A673 (cell line): ENCODE measurements at regions not wholly inside any gene's neighbourhood (a gene's known extent, or its start where the extent isn't known, plus 50 kb on each side); places are given as distances from the start of the nearest gene placed in this dataset.

ENCODE experiments used
- BruUV-seq: library from RNA; stranded (reverse); fragments of 400-500 nt; replicated peaks from 2 replicates; lab custom pipeline; 2021; lab: Mats Ljungman, UMichigan
- CTCF ChIA-PET: fragments of 300-600 bp; sonication (Branson Sonifier 250); formaldehyde crosslinking; loops from one replicate; lab custom pipeline; 2022; ENCODE audit warnings: antibody characterized with exemption; lab: Charles Lee
- POLR2A ChIA-PET: fragments of 300-600 bp; sonication (Branson Sonifier 250); formaldehyde crosslinking; loops from one replicate; lab custom pipeline; 2022; ENCODE audit warnings: antibody characterized with exemption; ENCODE audit not compliant: low non-redundant PET; lab: Charles Lee
- DNase-seq: peaks from one replicate; pipeline ENCODE4 v3.0.0-alpha.2; 2015; ENCODE audit warnings: low spot score
- H3K27ac ChIP-seq: fragments of 200-600 bp; sonication (generic); 2 replicates; pipeline ENCODE4 v1.5.1; 2016; ENCODE audit warnings: mixed run types, low read depth, mild to moderate bottlenecking, mixed read lengths, antibody characterized with exemption, low read length; ENCODE audit not compliant: poor library complexity, severe bottlenecking
- H3K27me3 ChIP-seq: fragments of 200-600 bp; sonication (generic); replicated peaks from 2 replicates; pipeline ENCODE4 v1.6.1; 2017; ENCODE audit warnings: mixed run types, low read depth, mild to moderate bottlenecking, mixed read lengths, antibody characterized with exemption, low read length; ENCODE audit not compliant: insufficient read depth, poor library complexity
- H3K36me3 ChIP-seq: fragments of 200-600 bp; sonication (generic); 2 replicates; pipeline ENCODE4 v1.6.1; 2016; ENCODE audit warnings: mixed run types, mild to moderate bottlenecking, mixed read lengths, antibody characterized with exemption, low read length; ENCODE audit not compliant: insufficient read depth, poor library complexity, severe bottlenecking
- H3K4me1 ChIP-seq: fragments of 200-600 bp; sonication (generic); 2 replicates; pipeline ENCODE4 v1.6.1; 2017; ENCODE audit warnings: mixed run types, mild to moderate bottlenecking, mixed read lengths, antibody characterized with exemption, low read length; ENCODE audit not compliant: insufficient read depth, poor library complexity, severe bottlenecking
- H3K4me3 ChIP-seq: fragments of 200-600 bp; sonication (generic); 2 replicates; pipeline ENCODE4 v1.5.1; 2016; ENCODE audit warnings: low read depth, mixed run types, mild to moderate bottlenecking, mixed read lengths, low read length; ENCODE audit not compliant: poor library complexity, severe bottlenecking
- H3K9me3 ChIP-seq: fragments of 200-600 bp; sonication (generic); 2 replicates; pipeline ENCODE4 v1.6.1; 2016; ENCODE audit warnings: mixed run types, low read depth, mild to moderate bottlenecking, mixed read lengths, antibody characterized with exemption, low read length; ENCODE audit not compliant: poor library complexity, severe bottlenecking
- EZH2 ChIP-seq: fragments of 200-600 bp; sonication (generic); IDR thresholded peaks from 2 replicates; pipeline ENCODE4 v1.6.1; 2017; ENCODE audit warnings: borderline replicate concordance, low read depth, mild to moderate bottlenecking, mixed read lengths, antibody characterized with exemption, low read length; ENCODE audit not compliant: poor library complexity, severe bottlenecking
- intact Hi-C: fragments of 100-400 bp; cut with micrococcal nuclease; formaldehyde crosslinking; loops from one replicate; pipeline ENCODE4 v1.10.0; 2022; ENCODE audit not compliant: unreplicated experiment
- TF ChIP-seq, protein P1 (sequence below): fragments of 300-800, 200-600 bp; sonication (generic); conservative IDR thresholded peaks from 2 replicates; pipeline ENCODE4 v1.5.1; 2017; ENCODE audit warnings: low read depth, mild to moderate bottlenecking, antibody characterized with exemption, low read length, moderate library complexity, mixed read lengths

GRCh38 chr4:41465146-41465761 is 72.7 kb upstream of the LIMCH1 start:
- TF ChIP-seq EZH2 = no peak
- BruUV-seq = no TSS peak
- DNase-seq = no peak
- H3K27ac ChIP-seq = no peak overlapping the region
- CTCF ChIA-PET = no interaction called here
- intact Hi-C loops = no loop called here
- H3K4me3 ChIP-seq = no peak overlapping the region
- no peaks in the 10 kb centered on the region for H3K27me3 ChIP-seq
- no peaks in the 10 kb centered on the region for H3K4me1 ChIP-seq
- H3K36me3 ChIP-seq = no peaks in the 10 kb centered on the region
- POLR2A ChIA-PET = no interaction called here
- H3K9me3 ChIP-seq = no peaks in the 10 kb centered on the region

DNA sequence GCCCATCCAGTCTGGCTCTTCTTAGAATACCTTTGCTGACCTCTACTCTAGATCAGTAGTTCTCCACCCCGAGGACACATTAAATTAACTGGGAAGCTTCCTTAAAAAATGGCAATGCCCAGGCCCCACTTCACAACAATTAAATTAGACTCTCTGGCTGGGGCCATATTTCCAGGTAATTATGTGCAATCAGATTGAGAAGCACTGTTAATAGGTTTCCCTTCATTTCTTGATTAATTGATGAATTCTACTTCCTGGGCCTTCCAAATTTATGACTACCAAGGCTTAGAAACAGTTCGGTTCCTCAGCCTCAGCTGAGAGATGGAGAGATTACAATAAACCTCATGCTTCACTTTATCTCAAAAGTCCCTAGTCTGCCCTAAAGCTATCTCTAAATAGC is 71.7 kb upstream of the LIMCH1 start:
- Histone ChIP-seq H3K9me3 (no peaks in the 10 kb centered on the region), H3K36me3 (no peaks in the 10 kb centered on the region), H3K27ac (no peak overlapping the region), H3K4me3 (no peak overlapping the region), H3K27me3 (no peaks in the 10 kb centered on the region), H3K4me1 (no peaks in the 10 kb centered on the region)
- POLR2A ChIA-PET = no interaction called here
- no TSS peak for BruUV-seq
- TF ChIP-seq EZH2 = no peak
- TF ChIP-seq, protein P1, sequence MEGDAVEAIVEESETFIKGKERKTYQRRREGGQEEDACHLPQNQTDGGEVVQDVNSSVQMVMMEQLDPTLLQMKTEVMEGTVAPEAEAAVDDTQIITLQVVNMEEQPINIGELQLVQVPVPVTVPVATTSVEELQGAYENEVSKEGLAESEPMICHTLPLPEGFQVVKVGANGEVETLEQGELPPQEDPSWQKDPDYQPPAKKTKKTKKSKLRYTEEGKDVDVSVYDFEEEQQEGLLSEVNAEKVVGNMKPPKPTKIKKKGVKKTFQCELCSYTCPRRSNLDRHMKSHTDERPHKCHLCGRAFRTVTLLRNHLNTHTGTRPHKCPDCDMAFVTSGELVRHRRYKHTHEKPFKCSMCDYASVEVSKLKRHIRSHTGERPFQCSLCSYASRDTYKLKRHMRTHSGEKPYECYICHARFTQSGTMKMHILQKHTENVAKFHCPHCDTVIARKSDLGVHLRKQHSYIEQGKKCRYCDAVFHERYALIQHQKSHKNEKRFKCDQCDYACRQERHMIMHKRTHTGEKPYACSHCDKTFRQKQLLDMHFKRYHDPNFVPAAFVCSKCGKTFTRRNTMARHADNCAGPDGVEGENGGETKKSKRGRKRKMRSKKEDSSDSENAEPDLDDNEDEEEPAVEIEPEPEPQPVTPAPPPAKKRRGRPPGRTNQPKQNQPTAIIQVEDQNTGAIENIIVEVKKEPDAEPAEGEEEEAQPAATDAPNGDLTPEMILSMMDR = no peak
- CTCF ChIA-PET = interaction anchor here (0.7 kb wide), 1 partner anchor 569 kb away, joined by 9 read pairs; no protein-coding TSS in a partner anchor
- no peak for DNase-seq
- intact Hi-C loops = no loop called here

DNA sequence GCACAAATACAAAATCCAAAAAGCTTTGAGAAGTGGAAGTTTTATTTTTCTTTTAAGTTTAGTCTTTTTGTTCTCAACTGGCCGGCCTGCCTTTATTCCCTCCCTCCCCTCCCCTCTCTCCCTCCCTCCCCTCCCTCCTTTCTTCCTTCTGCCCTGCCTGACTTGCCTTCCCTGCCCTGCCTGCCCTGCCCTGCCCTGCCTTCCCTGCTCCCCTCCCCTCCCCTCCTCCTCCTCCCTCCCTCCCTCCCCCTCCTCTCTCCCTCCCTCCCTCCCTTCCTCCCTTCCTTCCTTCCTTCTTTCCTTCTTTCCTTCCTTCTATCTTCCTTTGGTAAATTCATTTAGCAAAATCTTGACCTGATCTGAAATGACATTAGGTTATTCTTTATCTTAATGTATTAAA is 69.8 kb upstream of the LIMCH1 start:
- Histone ChIP-seq H3K4me1 (no peaks in the 10 kb centered on the region), H3K4me3 (no peak overlapping the region), H3K27ac (no peak overlapping the region), H3K27me3 (no peaks in the 10 kb centered on the region), H3K9me3 (no peaks in the 10 kb centered on the region), H3K36me3 (no peaks in the 10 kb centered on the region)
- TF ChIP-seq, protein P1 = no peak
- no peak for TF ChIP-seq EZH2
- ChIA-PET CTCF (no interaction called here), POLR2A (no interaction called here)
- intact Hi-C loops = no loop called here
- DNase-seq = no peak
- BruUV-seq = no TSS peak
